Endodermal cell (in vitro differentiated cells): ENCODE measurements at regions not wholly inside any gene's neighbourhood (a gene's known extent, or its start where the extent isn't known, plus 50 kb on each side); places are given as distances from the start of the nearest gene placed in this dataset.
A peak's percentile ranks its signal among the peaks of the same experiment; 100 is the strongest.

Experiments
- DNase-seq: peaks from one replicate; pipeline ENCODE4 v3.0.0-alpha.2; 2017
- H3K27ac ChIP-seq: 2 replicates; pipeline ENCODE4 v1.5.1; 2013; ENCODE audit warnings: mild to moderate bottlenecking, low read depth, low read length, moderate library complexity
- H3K27me3 ChIP-seq: 2 replicates; pipeline ENCODE4 v1.6.1; 2013; ENCODE audit warnings: mild to moderate bottlenecking, low read length, moderate library complexity; ENCODE audit not compliant: insufficient read depth, control insufficient read depth, poor library complexity, severe bottlenecking
- H3K36me3 ChIP-seq: 2 replicates; pipeline ENCODE4 v1.7.0; 2013; ENCODE audit warnings: mild to moderate bottlenecking, low read length, moderate library complexity; ENCODE audit not compliant: control insufficient read depth, insufficient read depth
- H3K4me1 ChIP-seq: one replicate; pipeline ENCODE4 v1.7.0; 2013; ENCODE audit warnings: low read length; ENCODE audit not compliant: control insufficient read depth, insufficient read depth
- H3K4me3 ChIP-seq: 2 replicates; pipeline ENCODE4 v1.5.1; 2013; ENCODE audit warnings: mild to moderate bottlenecking, low read length, moderate library complexity
- H3K9ac ChIP-seq: 2 replicates; pipeline ENCODE4 v1.6.1; 2013; ENCODE audit warnings: mild to moderate bottlenecking, low read length, moderate library complexity; ENCODE audit not compliant: poor library complexity, severe bottlenecking; ENCODE audit errors: extremely low read depth
- H3K9me3 ChIP-seq: 2 replicates; pipeline ENCODE4 v1.6.1; 2013; ENCODE audit warnings: mild to moderate bottlenecking, low read length, moderate library complexity; ENCODE audit not compliant: control insufficient read depth
- H3K27ac Mint-ChIP-seq: 2 replicates; pipeline ENCODE4 v1.8.0; 2020; ENCODE audit warnings: mixed read lengths
- H3K27me3 Mint-ChIP-seq: 2 replicates; pipeline ENCODE4 v1.8.0; 2021; ENCODE audit warnings: mild to moderate bottlenecking, mixed read lengths; ENCODE audit not compliant: insufficient read depth
- H3K36me3 Mint-ChIP-seq: 2 replicates; pipeline ENCODE4 v1.8.0; 2020; ENCODE audit warnings: low read depth, mixed read lengths
- H3K4me1 Mint-ChIP-seq: 2 replicates; pipeline ENCODE4 v1.8.0; 2020; ENCODE audit warnings: mixed read lengths
- H3K4me3 Mint-ChIP-seq: 2 replicates; pipeline ENCODE4 v1.8.0; 2020; ENCODE audit warnings: mild to moderate bottlenecking, moderate library complexity, mixed read lengths
- H3K9me3 Mint-ChIP-seq: 2 replicates; pipeline ENCODE4 v1.8.0; 2020; ENCODE audit warnings: mild to moderate bottlenecking, mixed read lengths
- CTCF ChIP-seq: fragments of 200-600 bp; sonication (generic); conservative IDR thresholded peaks from 2 replicates; pipeline ENCODE4 v1.5.0; 2021; ENCODE audit warnings: antibody characterized with exemption, mild to moderate bottlenecking
- WGBS, 2 experiments: methylation state at CpG; one replicate each; pipeline versions ENCODE4 v1.1.5 to v1.1.7; 2013; ENCODE audit warnings: missing lambda C conversion rate in 2 of 2, mixed read lengths in 1 of 2; ENCODE audit not compliant: insufficient coverage in 1 of 2, insufficient read length in 1 of 2; 5-methylcytosine and 5-hydroxymethylcytosine counted together

- H3K4me3 ChIP-seq = no peak overlapping the region
- no peaks in the 10 kb centered on the region for H3K9me3 ChIP-seq
- DNase-seq = no peak
- Mint-ChIP-seq H3K27ac (no peak overlapping the region), H3K4me1 (peaks cover 5% of the 10 kb centered on the region), H3K9me3 (no peaks in the 10 kb centered on the region), H3K27me3 (peaks cover 19% of the 10 kb centered on the region), H3K36me3 (no peaks in the 10 kb centered on the region), H3K4me3 (no peak overlapping the region)
- peak overlapping the region; percentile 22 for H3K27ac ChIP-seq
- no peak overlapping the region for H3K9ac ChIP-seq
- WGBS, 2 experiments = 93 to 100% methylated on average over 1 to 9 of the region's 9 CpGs
- no peaks in the 10 kb centered on the region for H3K36me3 ChIP-seq
- peaks cover 10% of the 10 kb centered on the region for H3K27me3 ChIP-seq
- no peak for TF ChIP-seq CTCF
- peaks cover 6% of the 10 kb centered on the region for H3K4me1 ChIP-seq
Observed at GRCh38 chr19:29088761-29089160, 124.2 kb downstream of the UQCRFS1 start.

- Mint-ChIP-seq H3K36me3 (no peaks in the 10 kb centered on the region), H3K4me3 (no peak overlapping the region), H3K9me3 (no peaks in the 10 kb centered on the region), H3K27ac (no peak overlapping the region), H3K4me1 (peaks cover 5% of the 10 kb centered on the region), H3K27me3 (peaks cover 19% of the 10 kb centered on the region)
- Histone ChIP-seq H3K4me1 (peaks cover 6% of the 10 kb centered on the region), H3K27me3 (peaks cover 10% of the 10 kb centered on the region), H3K9me3 (no peaks in the 10 kb centered on the region), H3K9ac (no peak overlapping the region), H3K36me3 (no peaks in the 10 kb centered on the region), H3K27ac (no peak overlapping the region), H3K4me3 (no peak overlapping the region)
- no peak for DNase-seq
- TF ChIP-seq CTCF = no peak
- 95 to 96% methylated on average over 8 to 10 of the region's 10 CpGs for WGBS, 2 experiments
Observed at GRCh38 chr19:29086646-29087045, 126.3 kb downstream of the UQCRFS1 start.

GRCh38 chr19:29086182-29086581 lies 126.8 kb downstream of the UQCRFS1 start:
- peaks cover 19% of the 10 kb centered on the region for H3K27me3 Mint-ChIP-seq
- peaks cover 10% of the 10 kb centered on the region for H3K27me3 ChIP-seq
- H3K36me3 ChIP-seq = no peaks in the 10 kb centered on the region
- WGBS, 2 experiments = 92 to 97% methylated on average over 2 to 7 of the region's 7 CpGs
- H3K9me3 ChIP-seq = no peaks in the 10 kb centered on the region
- no peaks in the 10 kb centered on the region for H3K9me3 Mint-ChIP-seq
- H3K27ac ChIP-seq = no peak overlapping the region
- no peaks in the 10 kb centered on the region for H3K36me3 Mint-ChIP-seq
- peaks cover 5% of the 10 kb centered on the region for H3K4me1 ChIP-seq
- H3K4me3 Mint-ChIP-seq = no peak overlapping the region
- no peak overlapping the region for H3K9ac ChIP-seq
- H3K4me1 Mint-ChIP-seq = peaks cover 3% of the 10 kb centered on the region
- DNase-seq = no peak
- TF ChIP-seq CTCF = no peak
- no peak overlapping the region for H3K4me3 ChIP-seq
- no peak overlapping the region for H3K27ac Mint-ChIP-seq
